ENCODE measurements at regions not wholly inside any gene's neighbourhood (a gene's known extent, or its start where the extent isn't known, plus 50 kb on each side); places are given as distances from the start of the nearest gene placed in this dataset.

- in situ Hi-C loops (cut with MboI; ENCODE audit: low pct_ligation_motif_present in 1 of 4, low pct_unique_long_range_greater_than_20kb in 1 of 4, low sequenced_read_pairs in 3 of 4), result no loop called here
- Histone ChIP-seq H3K27ac (no peak overlapping the region), H3K9me3 (no peaks in the 10 kb centered on the region), H3K36me3 (no peaks in the 10 kb centered on the region), H3K27me3 (peaks cover 6% of the 10 kb centered on the region), H3K4me1 (no peaks in the 10 kb centered on the region), H3K4me3 (no peak overlapping the region)
- intact Hi-C loops (cut with DNase I; ENCODE audit: low total_unique reads), result no loop called here
- TF ChIP-seq POLR2AphosphoS5 (IDR thresholded peaks at IDR 0.05) (no peak), POLR2A (IDR thresholded peaks at IDR 0.05) (no peak), EP300 (IDR thresholded peaks at IDR 0.05; ENCODE audit: low read depth) (no peak), CTCF (IDR thresholded peaks at IDR 0.05) (no peak)
- 68 to 74% methylated on average over 5 to 7 of the region's 7 CpGs for WGBS, 2 donors (ENCODE audit: low coverage in 1 of 2)
- no peak for DNase-seq
Observed at GRCh38 chr10:125473143-125473793, 209.7 kb downstream of the TEX36 start.

- peak; percentile 56 for DNase-seq
- H3K9me3 ChIP-seq, result no peaks in the 10 kb centered on the region
- no peak overlapping the region for H3K27ac ChIP-seq
- 56 to 75% methylated on average over 1 to 4 of the region's 4 CpGs for WGBS, 2 donors (ENCODE audit: low coverage in 1 of 2)
- no peak overlapping the region for H3K4me3 ChIP-seq
- no peaks in the 10 kb centered on the region for H3K36me3 ChIP-seq
- in situ Hi-C loops (cut with MboI; ENCODE audit: low pct_ligation_motif_present in 1 of 4, low pct_unique_long_range_greater_than_20kb in 1 of 4, low sequenced_read_pairs in 3 of 4) (no loop called here), intact Hi-C loops (cut with DNase I; ENCODE audit: low total_unique reads) (no loop called here)
- peaks cover 12% of the 10 kb centered on the region for H3K27me3 ChIP-seq
- no peaks in the 10 kb centered on the region for H3K4me1 ChIP-seq
- no peak for TF ChIP-seq CTCF (IDR thresholded peaks at IDR 0.05)
- no peak for TF ChIP-seq EP300 (IDR thresholded peaks at IDR 0.05; ENCODE audit: low read depth)
- no peak for TF ChIP-seq POLR2A (IDR thresholded peaks at IDR 0.05)
- no peak for TF ChIP-seq POLR2AphosphoS5 (IDR thresholded peaks at IDR 0.05)
Observed at GRCh38 chr10:125472010-125472607, 210.9 kb downstream of the TEX36 start.

GRCh38 chr10:125468278-125468677 is 214.7 kb downstream of the TEX36 start:
- Histone ChIP-seq H3K27ac (no peak overlapping the region), H3K9me3 (no peaks in the 10 kb centered on the region), H3K27me3 (peaks cover 12% of the 10 kb centered on the region), H3K4me1 (no peaks in the 10 kb centered on the region), H3K36me3 (no peaks in the 10 kb centered on the region), H3K4me3 (no peak overlapping the region)
- no peak for TF ChIP-seq POLR2A (IDR thresholded peaks at IDR 0.05)
- 87 to 95% methylated on average over 7 to 16 of the region's 16 CpGs for WGBS, 2 donors (ENCODE audit: low coverage in 1 of 2)
- no peak for DNase-seq
- intact Hi-C loops (cut with DNase I; ENCODE audit: low total_unique reads) (no loop called here), in situ Hi-C loops (cut with MboI; ENCODE audit: low pct_ligation_motif_present in 1 of 4, low pct_unique_long_range_greater_than_20kb in 1 of 4, low sequenced_read_pairs in 3 of 4) (no loop called here)

- no peak overlapping the region for H3K27ac ChIP-seq
- WGBS, 2 donors (ENCODE audit: low coverage in 1 of 2), result 83 to 91% methylated on average over 1 of the region's 1 CpG
- intact Hi-C loops (cut with DNase I; ENCODE audit: low total_unique reads) (no loop called here), in situ Hi-C loops (cut with MboI; ENCODE audit: low pct_ligation_motif_present in 1 of 4, low pct_unique_long_range_greater_than_20kb in 1 of 4, low sequenced_read_pairs in 3 of 4) (no loop called here)
- H3K9me3 ChIP-seq, result no peaks in the 10 kb centered on the region
- H3K4me1 ChIP-seq, result no peaks in the 10 kb centered on the region
- no peak overlapping the region for H3K4me3 ChIP-seq
- H3K27me3 ChIP-seq, result peaks cover 5% of the 10 kb centered on the region
- no peaks in the 10 kb centered on the region for H3K36me3 ChIP-seq
- no peak for DNase-seq
- TF ChIP-seq POLR2AphosphoS5 (IDR thresholded peaks at IDR 0.05) (no peak), POLR2A (IDR thresholded peaks at IDR 0.05) (no peak), CTCF (IDR thresholded peaks at IDR 0.05) (no peak), EP300 (IDR thresholded peaks at IDR 0.05; ENCODE audit: low read depth) (no peak)
Observed at GRCh38 chr10:125466685-125467084, 216.3 kb downstream of the TEX36 start.
